SK-N-SH treated with all-trans-retinoic acid at 6 μM for 48 hours (cell line): ENCODE measurements at regions not wholly inside any gene's neighbourhood (a gene's known extent, or its start where the extent isn't known, plus 50 kb on each side); places are given as distances from the start of the nearest gene placed in this dataset.
"Not testable (repeated sequence)": the region's sequence is repeated elsewhere in the genome, so short reads cannot be mapped to it uniquely, and the experiment has no call there.

Source experiments
- ATAC-seq: fragments of 200-7000 bp; cut with Tn5 transposase; 3 replicates; pipeline ENCODE4 v1.9.1; 2020; ENCODE audit warnings: mild to moderate bottlenecking, moderate library complexity
- ARNTL ChIP-seq: fragments of 450-650 bp; formaldehyde crosslinking; IDR thresholded peaks from 2 replicates; pipeline ENCODE4 v1.5.0; 2020; ENCODE audit warnings: low read depth, mild to moderate bottlenecking, moderate library complexity, borderline replicate concordance
- CSDC2 ChIP-seq: fragments of 250-450 bp; sonication (Bioruptor Pico); IDR thresholded peaks from 2 replicates; pipeline ENCODE4 v1.5.0; 2020; ENCODE audit warnings: mild to moderate bottlenecking, moderate library complexity
- CSRNP3 ChIP-seq: fragments of 250-450 bp; sonication (Bioruptor Pico); IDR thresholded peaks from 2 replicates; pipeline ENCODE4 v1.5.1; 2021; ENCODE audit warnings: mild to moderate bottlenecking, moderate library complexity
- ESRRG ChIP-seq: fragments of 250-450 bp; sonication (Bioruptor Pico); IDR thresholded peaks from 2 replicates; pipeline ENCODE4 v1.6.1; 2021; ENCODE audit warnings: mild to moderate bottlenecking
- GLIS3 ChIP-seq: fragments of 250-450 bp; sonication (Bioruptor Pico); IDR thresholded peaks from 2 replicates; pipeline ENCODE4 v1.5.0; 2020; ENCODE audit warnings: mild to moderate bottlenecking, moderate library complexity
- ISL1 ChIP-seq: fragments of 250-450 bp; sonication (Bioruptor Pico); IDR thresholded peaks from 2 replicates; pipeline ENCODE4 v2.1.2; 2022; ENCODE audit warnings: mild to moderate bottlenecking, moderate library complexity
- POU6F1 ChIP-seq: fragments of 250-450 bp; sonication (Bioruptor Pico); IDR thresholded peaks from 2 replicates; pipeline ENCODE4 v1.8.0; 2021; ENCODE audit warnings: low read depth, mild to moderate bottlenecking, moderate library complexity, borderline replicate concordance
- PPARA ChIP-seq: fragments of 250-450 bp; sonication (Bioruptor Pico); IDR thresholded peaks from 2 replicates; pipeline ENCODE4 v1.5.0; 2020; ENCODE audit warnings: mild to moderate bottlenecking, borderline replicate concordance
- RARB ChIP-seq: fragments of 250-450 bp; sonication (Bioruptor Pico); IDR thresholded peaks from 2 replicates; pipeline ENCODE4 v1.8.0; 2021; ENCODE audit warnings: mild to moderate bottlenecking, moderate library complexity
- SNAI2 ChIP-seq: fragments of 250-450 bp; sonication (Bioruptor Pico); IDR thresholded peaks from 2 replicates; pipeline ENCODE4 v1.5.0; 2020; ENCODE audit warnings: mild to moderate bottlenecking, moderate library complexity
- TCF4 ChIP-seq: fragments of 250-450 bp; sonication (Bioruptor Pico); IDR thresholded peaks from 2 replicates; pipeline ENCODE4 v1.8.0; 2021; ENCODE audit warnings: mild to moderate bottlenecking, moderate library complexity, borderline replicate concordance
- TOX ChIP-seq: fragments of 250-450 bp; sonication (Bioruptor Pico); IDR thresholded peaks from 2 replicates; pipeline ENCODE4 v1.8.0; 2021; ENCODE audit warnings: mild to moderate bottlenecking, moderate library complexity, borderline replicate concordance
- ZC3H10 ChIP-seq: fragments of 250-450 bp; sonication (Bioruptor Pico); IDR thresholded peaks from 2 replicates; pipeline ENCODE4 v1.5.1; 2021; ENCODE audit warnings: mild to moderate bottlenecking, moderate library complexity
- ZFP3 ChIP-seq: fragments of 250-450 bp; sonication (Bioruptor Pico); IDR thresholded peaks from 2 replicates; pipeline ENCODE4 v1.5.0; 2020; ENCODE audit warnings: mild to moderate bottlenecking, moderate library complexity
- ZNF565 ChIP-seq: fragments of 450-650 bp; formaldehyde crosslinking; conservative IDR thresholded peaks from 2 replicates; pipeline ENCODE4 v1.5.0; 2020; ENCODE audit warnings: low read depth, mild to moderate bottlenecking, moderate library complexity
- ZNF70 ChIP-seq: fragments of 450-650 bp; formaldehyde crosslinking; IDR thresholded peaks from 2 replicates; pipeline ENCODE4 v1.5.0; 2020; ENCODE audit warnings: mild to moderate bottlenecking, moderate library complexity
- ZNF8 ChIP-seq: fragments of 450-650 bp; formaldehyde crosslinking; IDR thresholded peaks from 2 replicates; pipeline ENCODE4 v1.5.0; 2020; ENCODE audit warnings: mild to moderate bottlenecking, moderate library complexity
- TF ChIP-seq, protein P1 (sequence below): fragments of 250-450 bp; sonication (Bioruptor Pico); IDR thresholded peaks from 2 replicates; pipeline ENCODE4 v1.5.0; 2020; ENCODE audit warnings: mild to moderate bottlenecking, moderate library complexity
- TF ChIP-seq, protein P2 (sequence below): fragments of 250-450 bp; sonication (Bioruptor Pico); IDR thresholded peaks from 2 replicates; pipeline ENCODE4 v1.5.1; 2020; ENCODE audit warnings: low read depth, mild to moderate bottlenecking, moderate library complexity

DNA sequence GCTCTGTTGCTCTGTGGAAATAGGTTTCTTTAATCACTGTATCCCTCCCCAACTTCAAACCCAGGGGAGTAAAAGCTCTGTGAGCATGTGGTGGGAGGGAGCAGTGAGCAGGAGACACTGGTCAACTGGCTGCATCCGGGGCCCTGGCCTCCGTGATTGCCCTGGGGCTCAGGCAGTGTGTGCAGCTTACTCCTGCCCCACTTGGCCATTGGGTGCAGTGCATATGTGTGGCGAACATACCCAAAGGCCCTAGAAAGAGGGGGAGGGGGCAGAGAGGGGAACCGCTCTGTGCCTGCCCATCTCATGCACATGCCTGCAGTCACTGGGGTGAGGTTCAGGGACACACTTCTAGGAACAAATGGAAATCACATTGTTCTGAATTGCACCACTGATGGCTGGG, 378.7 kb downstream of the ZBBX start (continued):
- TF ChIP-seq, protein P1, sequence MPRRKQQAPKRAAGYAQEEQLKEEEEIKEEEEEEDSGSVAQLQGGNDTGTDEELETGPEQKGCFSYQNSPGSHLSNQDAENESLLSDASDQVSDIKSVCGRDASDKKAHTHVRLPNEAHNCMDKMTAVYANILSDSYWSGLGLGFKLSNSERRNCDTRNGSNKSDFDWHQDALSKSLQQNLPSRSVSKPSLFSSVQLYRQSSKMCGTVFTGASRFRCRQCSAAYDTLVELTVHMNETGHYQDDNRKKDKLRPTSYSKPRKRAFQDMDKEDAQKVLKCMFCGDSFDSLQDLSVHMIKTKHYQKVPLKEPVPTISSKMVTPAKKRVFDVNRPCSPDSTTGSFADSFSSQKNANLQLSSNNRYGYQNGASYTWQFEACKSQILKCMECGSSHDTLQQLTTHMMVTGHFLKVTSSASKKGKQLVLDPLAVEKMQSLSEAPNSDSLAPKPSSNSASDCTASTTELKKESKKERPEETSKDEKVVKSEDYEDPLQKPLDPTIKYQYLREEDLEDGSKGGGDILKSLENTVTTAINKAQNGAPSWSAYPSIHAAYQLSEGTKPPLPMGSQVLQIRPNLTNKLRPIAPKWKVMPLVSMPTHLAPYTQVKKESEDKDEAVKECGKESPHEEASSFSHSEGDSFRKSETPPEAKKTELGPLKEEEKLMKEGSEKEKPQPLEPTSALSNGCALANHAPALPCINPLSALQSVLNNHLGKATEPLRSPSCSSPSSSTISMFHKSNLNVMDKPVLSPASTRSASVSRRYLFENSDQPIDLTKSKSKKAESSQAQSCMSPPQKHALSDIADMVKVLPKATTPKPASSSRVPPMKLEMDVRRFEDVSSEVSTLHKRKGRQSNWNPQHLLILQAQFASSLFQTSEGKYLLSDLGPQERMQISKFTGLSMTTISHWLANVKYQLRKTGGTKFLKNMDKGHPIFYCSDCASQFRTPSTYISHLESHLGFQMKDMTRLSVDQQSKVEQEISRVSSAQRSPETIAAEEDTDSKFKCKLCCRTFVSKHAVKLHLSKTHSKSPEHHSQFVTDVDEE = no peak
- TF ChIP-seq ISL1 (CRISPR knock-in tag) (no peak), GLIS3 (CRISPR knock-in tag) (no peak), ARNTL (no peak), CSRNP3 (CRISPR knock-in tag) (no peak)
- TF ChIP-seq, all 23 proteins: peak for 0

- TF ChIP-seq ZFP3 (CRISPR knock-in tag) = no peak
- no peak for TF ChIP-seq TCF4
- no peak for TF ChIP-seq ZNF565
- TF ChIP-seq ZNF8 (CRISPR knock-in tag) = no peak
- TF ChIP-seq POU6F1 (CRISPR knock-in tag) = no peak
- TF ChIP-seq ESRRG (CRISPR knock-in tag) = no peak
- TF ChIP-seq CSRNP3 (CRISPR knock-in tag) = no peak
- no peak for TF ChIP-seq ZC3H10 (CRISPR knock-in tag)
- no peak for TF ChIP-seq ZNF70 (CRISPR knock-in tag)
- TF ChIP-seq, all 23 proteins: peak for 0
- no peak for ATAC-seq
These were observed 387.0 kb downstream of the ZBBX start for GRCh38 chr3:166993015-166993630.

GRCh38 chr3:166986000-166986399, 394.1 kb downstream of the ZBBX start:
- TF ChIP-seq ZNF565 (no peak), CSDC2 (no peak), POU6F1 (CRISPR knock-in tag) (no peak), ESRRG (CRISPR knock-in tag) (no peak), RARB (CRISPR knock-in tag) (no peak), ZNF8 (CRISPR knock-in tag) (no peak), TOX (CRISPR knock-in tag) (no peak), ZC3H10 (CRISPR knock-in tag) (no peak), SNAI2 (CRISPR knock-in tag) (no peak), PPARA (CRISPR knock-in tag) (no peak), CSRNP3 (CRISPR knock-in tag) (no peak), ARNTL (no peak)
- TF ChIP-seq, protein P2, sequence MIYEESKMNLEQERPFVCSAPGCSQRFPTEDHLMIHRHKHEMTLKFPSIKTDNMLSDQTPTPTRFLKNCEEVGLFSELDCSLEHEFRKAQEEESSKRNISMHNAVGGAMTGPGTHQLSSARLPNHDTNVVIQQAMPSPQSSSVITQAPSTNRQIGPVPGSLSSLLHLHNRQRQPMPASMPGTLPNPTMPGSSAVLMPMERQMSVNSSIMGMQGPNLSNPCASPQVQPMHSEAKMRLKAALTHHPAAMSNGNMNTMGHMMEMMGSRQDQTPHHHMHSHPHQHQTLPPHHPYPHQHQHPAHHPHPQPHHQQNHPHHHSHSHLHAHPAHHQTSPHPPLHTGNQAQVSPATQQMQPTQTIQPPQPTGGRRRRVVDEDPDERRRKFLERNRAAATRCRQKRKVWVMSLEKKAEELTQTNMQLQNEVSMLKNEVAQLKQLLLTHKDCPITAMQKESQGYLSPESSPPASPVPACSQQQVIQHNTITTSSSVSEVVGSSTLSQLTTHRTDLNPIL = no peak
- no peak for ATAC-seq

- not testable (repeated sequence) for ATAC-seq
These were observed 404.3 kb downstream of the ZBBX start for GRCh38 chr3:166975796-166976195.

DNA sequence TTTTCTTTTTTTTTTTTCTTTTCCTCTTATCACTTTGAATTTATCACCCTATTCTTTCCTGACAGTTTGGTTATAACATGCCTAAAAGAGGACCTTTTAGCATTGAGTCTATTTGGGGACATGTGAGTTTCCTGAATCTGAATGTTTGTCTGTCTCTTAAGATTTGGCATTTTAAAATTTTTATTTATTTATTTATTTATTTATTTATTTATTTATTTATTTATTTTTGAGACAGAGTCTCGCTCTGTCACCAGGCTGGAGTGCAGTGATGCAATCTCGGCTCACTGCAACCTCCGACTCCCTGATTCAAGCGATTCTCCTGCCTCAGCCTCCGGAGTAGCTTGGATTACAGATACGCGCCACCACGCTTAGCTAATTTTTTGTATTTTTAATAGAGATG, 412.4 kb downstream of the ZBBX start:
- ATAC-seq = not testable (repeated sequence)
